ENCODE measurements at regions not wholly inside any gene's neighbourhood (a gene's known extent, or its start where the extent isn't known, plus 50 kb on each side); places are given as distances from the start of the nearest gene placed in this dataset.

GRCh38 chr5:4017076-4017803 lies 421.6 kb downstream of the IRX1 start:
- no peak for TF ChIP-seq EP300 (IDR thresholded peaks at IDR 0.05; ENCODE audit: borderline replicate concordance)
- TF ChIP-seq FOXM1 (IDR thresholded peaks at IDR 0.05; ENCODE audit: borderline replicate concordance, low read depth): no peak
- no peak for TF ChIP-seq RAD21 (IDR thresholded peaks at IDR 0.05; ENCODE audit: low read depth)
- TF ChIP-seq NFIC (IDR thresholded peaks at IDR 0.05): no peak

GRCh38 chr5:4018007-4018406 lies 422.4 kb downstream of the IRX1 start:
- no peak for TF ChIP-seq USF1 (IDR thresholded peaks at IDR 0.05)
- TF ChIP-seq EGR1 (IDR thresholded peaks at IDR 0.05): no peak
- TF ChIP-seq MAX (IDR thresholded peaks at IDR 0.05): no peak
- no peak for TF ChIP-seq FOXM1 (IDR thresholded peaks at IDR 0.05; ENCODE audit: borderline replicate concordance, low read depth)
- TF ChIP-seq YY1 (IDR thresholded peaks at IDR 0.05; ENCODE audit: low read depth): no peak
- TF ChIP-seq EP300 (IDR thresholded peaks at IDR 0.05; ENCODE audit: borderline replicate concordance): no peak
- TF ChIP-seq RAD21 (IDR thresholded peaks at IDR 0.05; ENCODE audit: low read depth): no peak
- no peak for TF ChIP-seq CREB1 (IDR thresholded peaks at IDR 0.05; ENCODE audit: low read depth)
- TF ChIP-seq NFIC (IDR thresholded peaks at IDR 0.05): no peak
- no peak for TF ChIP-seq TEAD4 (IDR thresholded peaks at IDR 0.05)
- no peak for TF ChIP-seq TAF1 (IDR thresholded peaks at IDR 0.05; ENCODE audit: low read depth)
- no peak for TF ChIP-seq TCF12 (IDR thresholded peaks at IDR 0.05; ENCODE audit: low read depth)
- no peak for TF ChIP-seq REST (IDR thresholded peaks at IDR 0.05; ENCODE audit: low read depth)
- TF ChIP-seq CEBPB (IDR thresholded peaks at IDR 0.05): no peak
- no peak for TF ChIP-seq ZBTB7A (IDR thresholded peaks at IDR 0.05; ENCODE audit: low read depth)

GRCh38 chr5:4019009-4019769 lies 423.6 kb downstream of the IRX1 start:
- TF ChIP-seq MAX (IDR thresholded peaks at IDR 0.05) (no peak), TEAD4 (IDR thresholded peaks at IDR 0.05) (no peak), NFIC (IDR thresholded peaks at IDR 0.05) (no peak), EP300 (IDR thresholded peaks at IDR 0.05; ENCODE audit: borderline replicate concordance) (no peak), TCF12 (IDR thresholded peaks at IDR 0.05; ENCODE audit: low read depth) (no peak), YY1 (IDR thresholded peaks at IDR 0.05; ENCODE audit: low read depth) (no peak), RAD21 (IDR thresholded peaks at IDR 0.05; ENCODE audit: low read depth) (no peak), CEBPB (IDR thresholded peaks at IDR 0.05) (no peak), CREB1 (IDR thresholded peaks at IDR 0.05; ENCODE audit: low read depth) (no peak), REST (IDR thresholded peaks at IDR 0.05; ENCODE audit: low read depth) (no peak), EGR1 (IDR thresholded peaks at IDR 0.05) (no peak), TAF1 (IDR thresholded peaks at IDR 0.05; ENCODE audit: low read depth) (no peak), FOXM1 (IDR thresholded peaks at IDR 0.05; ENCODE audit: borderline replicate concordance, low read depth) (no peak)

- TF ChIP-seq NFIC (IDR thresholded peaks at IDR 0.05): no peak
- no peak for TF ChIP-seq YY1 (IDR thresholded peaks at IDR 0.05; ENCODE audit: low read depth)
- TF ChIP-seq EP300 (IDR thresholded peaks at IDR 0.05; ENCODE audit: borderline replicate concordance): no peak
- TF ChIP-seq CEBPB (IDR thresholded peaks at IDR 0.05): no peak
- no peak for TF ChIP-seq RAD21 (IDR thresholded peaks at IDR 0.05; ENCODE audit: low read depth)
Observed at GRCh38 chr5:4019841-4020240, 424.2 kb downstream of the IRX1 start.

- no peak for TF ChIP-seq USF1 (IDR thresholded peaks at IDR 0.05)
- no peak for TF ChIP-seq TAF1 (IDR thresholded peaks at IDR 0.05; ENCODE audit: low read depth)
- no peak for TF ChIP-seq FOXM1 (IDR thresholded peaks at IDR 0.05; ENCODE audit: borderline replicate concordance, low read depth)
- no peak for TF ChIP-seq ZBTB7A (IDR thresholded peaks at IDR 0.05; ENCODE audit: low read depth)
- TF ChIP-seq EP300 (IDR thresholded peaks at IDR 0.05; ENCODE audit: borderline replicate concordance): no peak
- no peak for TF ChIP-seq RAD21 (IDR thresholded peaks at IDR 0.05; ENCODE audit: low read depth)
- no peak for TF ChIP-seq TEAD4 (IDR thresholded peaks at IDR 0.05)
- no peak for TF ChIP-seq EGR1 (IDR thresholded peaks at IDR 0.05)
- TF ChIP-seq CEBPB (IDR thresholded peaks at IDR 0.05): no peak
Observed at GRCh38 chr5:4020400-4020799, 424.8 kb downstream of the IRX1 start.

All from Ishikawa (cell line).